ENCODE measurements at regions not wholly inside any gene's neighbourhood (a gene's known extent, or its start where the extent isn't known, plus 50 kb on each side); places are given as distances from the start of the nearest gene placed in this dataset.

- ATAC-seq (peak; percentile 69 to 86 (median 76)), DNase-seq (peak; percentile 69 to 81)
- intact Hi-C loops (cut with DNase I): loop anchor here (1.0 to 10.0 kb wide), 6 partner anchors 215 to 794 kb away; no protein-coding TSS in a partner anchor
- H3K27me3 ChIP-seq (ENCODE audit: insufficient read depth in 3 of 3, low read length in 2 of 3): no peaks in the 10 kb centered on the region
- H3K27ac ChIP-seq: no peak overlapping the region
- 46 to 47% (median 47%) methylated on average over 4 of the region's 4 CpGs for WGBS, 3 donors
- H3K36me3 ChIP-seq (ENCODE audit: insufficient read depth in 1 of 2, low read depth in 1 of 2): no peaks in the 10 kb centered on the region
- H3K9me3 ChIP-seq: no peaks in the 10 kb centered on the region
- no peak overlapping the region for H3K4me3 ChIP-seq
- no peaks in the 10 kb centered on the region for H3K4me1 ChIP-seq
- TF ChIP-seq CTCF (IDR thresholded peaks at IDR 0.05): peak; percentile 93
Measured at GRCh38 chr15:79380755-79381497, 51.2 kb upstream of the MINAR1 start.

GRCh38 chr15:79381593-79381992 is 50.5 kb upstream of the MINAR1 start:
- intact Hi-C loops (cut with DNase I): loop anchor here (1.0 to 10.0 kb wide), 6 partner anchors 215 to 793 kb away; no protein-coding TSS in a partner anchor
- ATAC-seq (no peak), DNase-seq (no peak)
- no peaks in the 10 kb centered on the region for H3K9me3 ChIP-seq
- H3K4me3 ChIP-seq: no peak overlapping the region
- H3K27ac ChIP-seq: no peak overlapping the region
- H3K36me3 ChIP-seq (ENCODE audit: insufficient read depth in 1 of 2, low read depth in 1 of 2): no peaks in the 10 kb centered on the region
- H3K27me3 ChIP-seq (ENCODE audit: insufficient read depth in 3 of 3, low read length in 2 of 3): no peaks in the 10 kb centered on the region
- TF ChIP-seq CTCF (IDR thresholded peaks at IDR 0.05): no peak
- no peaks in the 10 kb centered on the region for H3K4me1 ChIP-seq

Measured in psoas muscle (tissue), 7 donors.